ENCODE measurements at regions not wholly inside any gene's neighbourhood (a gene's known extent, or its start where the extent isn't known, plus 50 kb on each side); places are given as distances from the start of the nearest gene placed in this dataset.

GRCh38 chr2:223368481-223368880 is 233.7 kb downstream of the SCG2 start:
- TF ChIP-seq CTCF (IDR thresholded peaks at IDR 0.05) (no peak), POLR2A (IDR thresholded peaks at IDR 0.05) (no peak)
